PC-3 (cell line): ENCODE measurements at regions not wholly inside any gene's neighbourhood (a gene's known extent, or its start where the extent isn't known, plus 50 kb on each side); places are given as distances from the start of the nearest gene placed in this dataset.

ENCODE experiments used
- ATAC-seq: fragments of 200-7000 bp; cut with Tn5 transposase; 2 replicates; pipeline ENCODE4 v1.9.1; 2020; ENCODE audit warnings: mild to moderate bottlenecking, moderate library complexity
- BruUV-seq: library from RNA; stranded (reverse); fragments of 400-500 nt; replicated peaks from 2 replicates; lab custom pipeline; 2021; lab: Mats Ljungman, UMichigan
- CTCF ChIA-PET: fragments of 300-600 bp; sonication (Branson Sonifier 250); formaldehyde crosslinking; loops from one replicate; lab custom pipeline; 2022; ENCODE audit warnings: antibody characterized with exemption; lab: Charles Lee
- POLR2A ChIA-PET: fragments of 300-600 bp; sonication (Branson Sonifier 250); formaldehyde crosslinking; loops from one replicate; lab custom pipeline; 2022; ENCODE audit warnings: antibody characterized with exemption; ENCODE audit not compliant: unreplicated experiment; lab: Charles Lee
- DNase-seq: peaks from one replicate; pipeline ENCODE4 v3.0.0-alpha.2; 2015
- H2AFZ ChIP-seq: fragments of 300-600 bp; sonication (generic); 2 replicates; pipeline ENCODE4 v1.6.0; 2016; ENCODE audit warnings: antibody characterized with exemption, low read length
- H3F3A ChIP-seq: fragments of 300-600 bp; sonication (generic); one replicate; pipeline ENCODE4 v1.6.0; 2017; ENCODE audit warnings: antibody characterized with exemption, low read length, control low read depth, mild to moderate bottlenecking; ENCODE audit not compliant: unreplicated experiment
- H3K27ac ChIP-seq: fragments of 300-600 bp; sonication (generic); 2 replicates; pipeline ENCODE4 v1.5.1; 2016; ENCODE audit warnings: mild to moderate bottlenecking, low read length
- H3K27me3 ChIP-seq: fragments of 300-600 bp; sonication (generic); 2 replicates; pipeline ENCODE4 v1.6.1; 2016; ENCODE audit warnings: low read length, mixed read lengths
- H3K36me3 ChIP-seq: fragments of 300-600 bp; sonication (generic); 2 replicates; pipeline ENCODE4 v1.6.1; 2016; ENCODE audit warnings: low read depth, mixed run types, low read length, mixed read lengths
- H3K4me1 ChIP-seq: fragments of 300-600 bp; sonication (generic); 2 replicates; pipeline ENCODE4 v1.5.1; 2016; ENCODE audit warnings: low read length; ENCODE audit not compliant: insufficient read depth
- H3K4me2 ChIP-seq: fragments of 300-600 bp; sonication (generic); 2 replicates; pipeline ENCODE4 v1.6.0; 2016; ENCODE audit warnings: low read length
- H3K4me3 ChIP-seq: fragments of 300-600 bp; sonication (generic); 2 replicates; pipeline ENCODE4 v1.5.1; 2016; ENCODE audit warnings: mild to moderate bottlenecking, low read length, mixed read lengths
- H3K79me2 ChIP-seq: fragments of 300-600 bp; sonication (generic); 2 replicates; pipeline ENCODE4 v1.6.1; 2017; ENCODE audit warnings: low read length, mixed read lengths
- H3K9ac ChIP-seq: fragments of 300-600 bp; sonication (generic); 2 replicates; pipeline ENCODE4 v1.6.0; 2016; ENCODE audit warnings: mild to moderate bottlenecking, low read length
- H3K9me2 ChIP-seq: fragments of 300-600 bp; sonication (generic); replicated peaks from 2 replicates; pipeline ENCODE4 v1.6.1; 2016; ENCODE audit warnings: mixed run types, low read length, mixed read lengths
- H3K9me3 ChIP-seq: fragments of 300-600 bp; sonication (generic); 2 replicates; pipeline ENCODE4 v1.6.1; 2016; ENCODE audit warnings: low read length, mixed read lengths
- H4K20me1 ChIP-seq: fragments of 300-600 bp; sonication (generic); 2 replicates; pipeline ENCODE4 v1.6.1; 2016; ENCODE audit warnings: low read length, mixed read lengths
- CTCF ChIP-seq: fragments of 300-600 bp; sonication (generic); conservative IDR thresholded peaks from 2 replicates; pipeline ENCODE4 v1.5.1; 2017; ENCODE audit warnings: antibody characterized with exemption, low read depth, mild to moderate bottlenecking, low read length
- EZH2 ChIP-seq: fragments of 300-600 bp; sonication (generic); IDR thresholded peaks from one replicate; pipeline ENCODE4 v1.6.1; 2017; ENCODE audit warnings: antibody characterized with exemption, mild to moderate bottlenecking, low read length; ENCODE audit not compliant: unreplicated experiment
- EZH2phosphoT487 ChIP-seq: fragments of 300-600 bp; sonication (generic); IDR thresholded peaks from 2 replicates; pipeline ENCODE4 v1.6.1; 2018; ENCODE audit warnings: mild to moderate bottlenecking, antibody characterized with exemption, low read length, borderline replicate concordance
- intact Hi-C: fragments of 100-400 bp; cut with micrococcal nuclease; formaldehyde crosslinking; loops from 2 replicates; pipeline ENCODE4 v1.9.0; 2023

DNA sequence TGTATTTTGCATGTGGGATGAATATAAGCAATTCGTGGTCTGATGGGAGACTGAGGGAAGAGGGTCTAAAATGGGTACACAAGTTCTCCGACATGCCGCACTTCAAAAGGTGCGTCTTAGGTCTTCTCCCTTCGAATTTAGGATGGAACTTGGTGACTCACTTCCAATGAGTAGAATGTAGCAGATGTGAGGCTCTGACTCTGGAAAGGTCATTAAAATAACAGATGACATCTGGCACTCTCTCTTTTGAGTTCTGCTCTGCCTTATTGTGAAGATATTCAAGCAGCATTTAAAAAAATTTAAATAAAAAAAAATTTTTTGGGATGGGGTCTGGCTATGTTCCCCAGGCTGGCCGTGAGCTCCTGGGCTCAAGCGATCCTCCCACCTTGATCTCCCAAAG is 92.7 kb downstream of the TMEM100 start:
- DNase-seq (no peak), ATAC-seq (no peak)
- peaks cover 52% of the 10 kb centered on the region for H3K27me3 ChIP-seq
- no peak overlapping the region for H3K4me2 ChIP-seq
- POLR2A ChIA-PET, result no interaction called here
- no peaks in the 10 kb centered on the region for H3K79me2 ChIP-seq
- H3K9me3 ChIP-seq, result no peaks in the 10 kb centered on the region
- no peaks in the 10 kb centered on the region for H3K9me2 ChIP-seq
- intact Hi-C loops, result no loop called here
- no peaks in the 10 kb centered on the region for H4K20me1 ChIP-seq
- no peaks in the 10 kb centered on the region for H3K4me1 ChIP-seq
- TF ChIP-seq CTCF (no peak), EZH2phosphoT487 (no peak)
- no peak overlapping the region for H2AFZ ChIP-seq
- CTCF ChIA-PET, result no interaction called here
- H3K4me3 ChIP-seq, result no peak overlapping the region
- H3K27ac ChIP-seq, result no peak overlapping the region
- no peak overlapping the region for H3K9ac ChIP-seq
- no TSS peak for BruUV-seq
- no peaks in the 10 kb centered on the region for H3F3A ChIP-seq
- H3K36me3 ChIP-seq, result no peaks in the 10 kb centered on the region

- no peak overlapping the region for H3K4me2 ChIP-seq
- no peaks in the 10 kb centered on the region for H3K9me3 ChIP-seq
- H3F3A ChIP-seq, result no peaks in the 10 kb centered on the region
- no peaks in the 10 kb centered on the region for H3K79me2 ChIP-seq
- DNase-seq, result no peak
- H4K20me1 ChIP-seq, result no peaks in the 10 kb centered on the region
- no peaks in the 10 kb centered on the region for H3K9me2 ChIP-seq
- no peak overlapping the region for H3K27ac ChIP-seq
- ATAC-seq, result no peak
- ChIA-PET CTCF (no interaction called here), POLR2A (no interaction called here)
- no peak overlapping the region for H2AFZ ChIP-seq
- peaks cover 55% of the 10 kb centered on the region for H3K27me3 ChIP-seq
- no peak overlapping the region for H3K4me3 ChIP-seq
- H3K36me3 ChIP-seq, result no peaks in the 10 kb centered on the region
- H3K4me1 ChIP-seq, result no peaks in the 10 kb centered on the region
- no peak for TF ChIP-seq CTCF
- no peak for TF ChIP-seq EZH2
- BruUV-seq, result no TSS peak
- no peak overlapping the region for H3K9ac ChIP-seq
- intact Hi-C loops, result no loop called here
Measured at GRCh38 chr17:55625521-55625920, 97.1 kb downstream of the TMEM100 start.

DNA sequence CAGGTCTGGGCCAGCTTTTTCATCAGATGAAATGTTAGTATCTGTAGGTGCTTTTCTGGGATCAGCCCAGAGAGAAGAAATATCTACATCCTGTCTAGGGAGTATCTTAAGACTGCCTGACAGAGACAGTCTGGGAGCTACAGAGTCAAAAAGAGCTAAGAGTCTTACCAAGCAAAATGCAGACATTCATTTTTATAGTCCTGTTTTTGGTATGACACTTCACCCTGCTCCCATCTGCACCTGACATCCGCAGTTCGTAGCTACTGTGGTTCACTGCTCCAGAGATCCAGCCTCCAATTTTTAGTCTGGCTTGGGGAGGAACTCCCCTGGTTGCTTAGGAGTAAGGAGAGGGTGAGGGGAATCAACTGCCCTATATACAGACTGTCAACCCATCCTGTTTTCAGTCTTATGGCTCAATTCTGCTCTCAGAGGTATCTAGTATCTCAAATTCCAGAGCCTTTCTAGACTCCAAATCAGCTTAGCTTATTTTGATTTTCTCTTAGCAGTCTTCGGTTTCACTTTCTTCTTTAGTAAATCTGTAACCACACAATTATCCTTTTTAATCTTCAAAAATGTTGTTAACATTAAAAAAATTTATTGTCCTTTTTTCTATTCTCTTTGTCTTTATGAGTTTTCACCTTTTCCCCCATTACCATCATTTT is 97.8 kb downstream of the TMEM100 start:
- H3K36me3 ChIP-seq, result no peaks in the 10 kb centered on the region
- H3K4me3 ChIP-seq, result no peak overlapping the region
- DNase-seq, result no peak
- no peaks in the 10 kb centered on the region for H4K20me1 ChIP-seq
- H2AFZ ChIP-seq, result no peak overlapping the region
- H3K9ac ChIP-seq, result no peak overlapping the region
- no TSS peak for BruUV-seq
- intact Hi-C loops, result no loop called here
- no peaks in the 10 kb centered on the region for H3K79me2 ChIP-seq
- POLR2A ChIA-PET, result no interaction called here
- H3K27me3 ChIP-seq, result peaks cover 58% of the 10 kb centered on the region
- no peak overlapping the region for H3K4me2 ChIP-seq
- H3F3A ChIP-seq, result no peaks in the 10 kb centered on the region
- H3K4me1 ChIP-seq, result no peaks in the 10 kb centered on the region
- no peaks in the 10 kb centered on the region for H3K9me3 ChIP-seq
- H3K27ac ChIP-seq, result no peak overlapping the region
- TF ChIP-seq EZH2phosphoT487, result no peak
- no peak for TF ChIP-seq CTCF
- no peak for TF ChIP-seq EZH2
- CTCF ChIA-PET, result interaction anchor here (0.6 kb wide), 1 partner anchor 145 kb away, joined by 7 read pairs; no protein-coding TSS in a partner anchor
- no peak for ATAC-seq
- no peaks in the 10 kb centered on the region for H3K9me2 ChIP-seq
